Natural killer cell (primary cell): ENCODE measurements at regions not wholly inside any gene's neighbourhood (a gene's known extent, or its start where the extent isn't known, plus 50 kb on each side); places are given as distances from the start of the nearest gene placed in this dataset.

ENCODE experiments used
- ATAC-seq, 3 donors: fragments of 150-1000 bp in 2 of 3; fragments of 200-7000 bp in 1 of 3; cut with Tn5 transposase; 1 replicate in 1 of 3; 2 replicates in 2 of 3; pipeline ENCODE4 v1.10.0; 2021; ENCODE audit warnings: mild to moderate bottlenecking in 2 of 3, moderate library complexity in 2 of 3
- DNase-seq, 2 donors: peaks; one replicate each; pipeline versions ENCODE4 v3.0.0 to v3.0.0-alpha.2; 2013 to 2021; ENCODE audit warnings: mixed read lengths in 1 of 2
- H3K27ac ChIP-seq: one replicate; pipeline ENCODE4 v1.5.1; 2013; ENCODE audit warnings: mild to moderate bottlenecking, low read length
- H3K27me3 ChIP-seq: one replicate; pipeline ENCODE4 v1.6.1; 2013; ENCODE audit warnings: low read length; ENCODE audit not compliant: control insufficient read depth, insufficient read depth
- H3K36me3 ChIP-seq: one replicate; pipeline ENCODE4 v1.6.1; 2013; ENCODE audit warnings: low read length; ENCODE audit not compliant: control insufficient read depth, insufficient read depth
- H3K4me1 ChIP-seq: one replicate; pipeline ENCODE4 v1.6.1; 2013; ENCODE audit warnings: low read length; ENCODE audit not compliant: control insufficient read depth, insufficient read depth
- H3K4me3 ChIP-seq: one replicate; pipeline ENCODE4 v1.5.1; 2013; ENCODE audit warnings: low read length
- H3K9me3 ChIP-seq: one replicate; pipeline ENCODE4 v1.6.1; 2013; ENCODE audit warnings: low read length; ENCODE audit not compliant: control insufficient read depth, insufficient read depth
- H3K27ac Mint-ChIP-seq, 2 donors: one replicate each; pipeline ENCODE4 v1.8.0; 2022; ENCODE audit warnings: mild to moderate bottlenecking in 2 of 2, mixed read lengths in 2 of 2, moderate library complexity in 1 of 2
- H3K27me3 Mint-ChIP-seq, 2 donors: one replicate each; pipeline ENCODE4 v1.8.0; 2022; ENCODE audit warnings: low read depth in 2 of 2, mixed read lengths in 2 of 2
- H3K36me3 Mint-ChIP-seq: one replicate; pipeline ENCODE4 v1.8.0; 2022; ENCODE audit warnings: mixed read lengths
- H3K4me1 Mint-ChIP-seq, 2 donors: one replicate each; pipeline ENCODE4 v1.8.0; 2022; ENCODE audit warnings: mixed read lengths in 2 of 2
- H3K4me3 Mint-ChIP-seq: one replicate; pipeline ENCODE4 v1.8.0; 2022; ENCODE audit warnings: mild to moderate bottlenecking, moderate library complexity, mixed read lengths
- H3K9me3 Mint-ChIP-seq, 2 donors: one replicate each; pipeline ENCODE4 v1.8.0; 2022; ENCODE audit warnings: mixed read lengths in 2 of 2
- WGBS: methylation state at CpG from one replicate; pipeline ENCODE4 v1.1.7; 2013; ENCODE audit warnings: missing lambda C conversion rate; ENCODE audit not compliant: insufficient coverage; 5-methylcytosine and 5-hydroxymethylcytosine counted together
- intact Hi-C: fragments of 100-400 bp; cut with micrococcal nuclease; formaldehyde crosslinking; loops from one replicate; pipeline ENCODE4 v1.14.2; 2022
- TF ChIP-seq, protein P1 (sequence below): fragments of 200-600 bp; IDR thresholded peaks from one replicate; pipeline ENCODE4 v1.8.0; 2022; ENCODE audit warnings: antibody characterized with exemption

DNA sequence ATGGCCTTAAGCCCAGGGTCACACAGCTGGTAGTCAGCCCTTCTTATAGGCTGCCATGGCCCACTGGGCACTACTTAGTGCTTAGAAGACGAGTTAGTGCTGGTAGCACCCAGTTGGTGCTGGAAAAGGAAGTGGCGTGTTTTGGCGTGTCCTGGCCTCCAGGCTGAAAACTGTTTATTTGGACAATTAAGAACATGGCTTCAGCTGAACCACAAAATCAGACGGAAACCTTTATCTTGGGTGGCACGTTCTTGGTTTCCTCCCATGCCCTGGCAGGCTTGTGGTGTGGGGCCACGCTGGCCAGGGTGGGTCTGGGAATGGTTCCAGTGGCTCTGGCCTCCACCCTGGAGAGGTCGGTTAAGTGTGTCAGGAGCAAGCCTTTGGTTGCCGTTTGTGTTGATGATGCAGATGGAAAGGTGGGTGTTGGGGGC is 141.5 kb upstream of the HAAO start:
- H3K36me3 Mint-ChIP-seq = no peaks in the 10 kb centered on the region
- H3K4me3 ChIP-seq = no peak overlapping the region
- peaks cover 0 to 8% of the 10 kb centered on the region in 2 donors for H3K4me1 Mint-ChIP-seq
- H3K36me3 ChIP-seq = no peaks in the 10 kb centered on the region
- DNase-seq (no peak), ATAC-seq (no peak)
- no peak overlapping the region for H3K4me3 Mint-ChIP-seq
- peak overlapping the region; percentile 22 for H3K27ac ChIP-seq
- TF ChIP-seq, protein P1, sequence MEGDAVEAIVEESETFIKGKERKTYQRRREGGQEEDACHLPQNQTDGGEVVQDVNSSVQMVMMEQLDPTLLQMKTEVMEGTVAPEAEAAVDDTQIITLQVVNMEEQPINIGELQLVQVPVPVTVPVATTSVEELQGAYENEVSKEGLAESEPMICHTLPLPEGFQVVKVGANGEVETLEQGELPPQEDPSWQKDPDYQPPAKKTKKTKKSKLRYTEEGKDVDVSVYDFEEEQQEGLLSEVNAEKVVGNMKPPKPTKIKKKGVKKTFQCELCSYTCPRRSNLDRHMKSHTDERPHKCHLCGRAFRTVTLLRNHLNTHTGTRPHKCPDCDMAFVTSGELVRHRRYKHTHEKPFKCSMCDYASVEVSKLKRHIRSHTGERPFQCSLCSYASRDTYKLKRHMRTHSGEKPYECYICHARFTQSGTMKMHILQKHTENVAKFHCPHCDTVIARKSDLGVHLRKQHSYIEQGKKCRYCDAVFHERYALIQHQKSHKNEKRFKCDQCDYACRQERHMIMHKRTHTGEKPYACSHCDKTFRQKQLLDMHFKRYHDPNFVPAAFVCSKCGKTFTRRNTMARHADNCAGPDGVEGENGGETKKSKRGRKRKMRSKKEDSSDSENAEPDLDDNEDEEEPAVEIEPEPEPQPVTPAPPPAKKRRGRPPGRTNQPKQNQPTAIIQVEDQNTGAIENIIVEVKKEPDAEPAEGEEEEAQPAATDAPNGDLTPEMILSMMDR = no peak
- peaks cover 32% of the 10 kb centered on the region for H3K4me1 ChIP-seq
- 26% methylated on average over 8 of the region's 8 CpGs for WGBS
- H3K27ac Mint-ChIP-seq = no peak overlapping the region
- H3K27me3 Mint-ChIP-seq = no peaks in the 10 kb centered on the region
- intact Hi-C loops = no loop called here
- H3K9me3 Mint-ChIP-seq = no peaks in the 10 kb centered on the region
- H3K9me3 ChIP-seq = no peaks in the 10 kb centered on the region
- H3K27me3 ChIP-seq = no peaks in the 10 kb centered on the region

DNA sequence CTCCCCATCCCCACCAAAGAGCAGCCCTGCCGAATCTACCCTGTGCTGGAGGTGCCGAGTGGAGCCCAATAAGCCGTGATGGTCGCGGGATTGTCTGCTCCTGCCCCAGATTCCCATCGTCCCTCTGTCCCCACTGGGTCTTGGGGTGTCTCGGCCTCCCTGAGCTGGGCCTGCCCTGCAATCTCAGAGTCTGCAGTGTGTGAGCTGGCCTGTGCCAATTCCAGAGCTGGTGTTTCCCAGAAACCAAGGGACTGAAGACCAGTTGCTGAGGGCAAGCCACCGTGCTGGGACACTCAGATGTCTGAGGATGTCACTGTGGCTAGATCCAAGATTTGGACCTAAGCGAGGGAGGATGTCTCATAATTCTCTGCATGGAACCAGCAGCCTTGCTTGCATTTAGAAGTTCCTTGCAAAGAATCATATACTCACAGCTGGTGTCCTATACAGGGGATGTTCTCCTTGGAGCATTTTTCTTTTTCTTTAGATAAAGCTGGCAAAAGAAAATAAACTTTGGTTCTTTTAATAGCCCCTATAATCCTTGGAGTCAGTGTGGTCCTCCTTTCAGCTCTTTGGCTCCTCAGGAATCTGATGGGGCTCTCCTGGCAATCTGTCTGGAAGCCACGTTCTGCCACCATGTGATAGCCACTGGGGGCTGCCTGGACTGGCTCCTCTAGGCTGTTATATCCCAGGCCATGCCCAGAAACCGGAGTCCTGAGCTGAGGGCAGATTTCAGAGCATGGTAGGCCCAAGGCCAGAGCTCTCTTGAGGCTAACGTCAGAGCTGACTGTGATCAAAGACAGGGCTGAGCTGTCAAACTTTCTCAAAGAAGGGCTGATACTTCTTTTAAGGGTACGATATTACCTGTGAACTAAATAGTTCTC is 140.1 kb upstream of the HAAO start:
- Mint-ChIP-seq H3K9me3 (no peaks in the 10 kb centered on the region), H3K4me1 (peaks cover 0 to 8% of the 10 kb centered on the region in 2 donors), H3K27me3 (no peaks in the 10 kb centered on the region), H3K36me3 (no peaks in the 10 kb centered on the region), H3K4me3 (no peak overlapping the region), H3K27ac (no peak overlapping the region)
- H3K27me3 ChIP-seq = no peaks in the 10 kb centered on the region
- no peak overlapping the region for H3K4me3 ChIP-seq
- WGBS = 83% methylated on average over 13 of the region's 13 CpGs
- H3K27ac ChIP-seq = no peak overlapping the region
- H3K36me3 ChIP-seq = no peaks in the 10 kb centered on the region
- intact Hi-C loops = no loop called here
- TF ChIP-seq, protein P1 = no peak
- ATAC-seq = no peak
- H3K4me1 ChIP-seq = peaks cover 32% of the 10 kb centered on the region
- H3K9me3 ChIP-seq = no peaks in the 10 kb centered on the region
- DNase-seq = no peak

GRCh38 chr2:42931818-42932195 is 139.4 kb upstream of the HAAO start:
- TF ChIP-seq, protein P1 = no peak
- Mint-ChIP-seq H3K4me3 (no peak overlapping the region), H3K9me3 (no peaks in the 10 kb centered on the region), H3K36me3 (no peaks in the 10 kb centered on the region), H3K27ac (no peak overlapping the region), H3K4me1 (peaks cover 0 to 8% of the 10 kb centered on the region in 2 donors), H3K27me3 (no peaks in the 10 kb centered on the region)
- Histone ChIP-seq H3K4me3 (no peak overlapping the region), H3K27me3 (no peaks in the 10 kb centered on the region), H3K36me3 (no peaks in the 10 kb centered on the region), H3K4me1 (peaks cover 32% of the 10 kb centered on the region), H3K9me3 (no peaks in the 10 kb centered on the region), H3K27ac (no peak overlapping the region)
- DNase-seq (no peak), ATAC-seq (no peak)
- WGBS = 39% methylated on average over 2 of the region's 3 CpGs
- intact Hi-C loops = no loop called here
